Limb (tissue), 2 donors: ENCODE measurements at regions not wholly inside any gene's neighbourhood (a gene's known extent, or its start where the extent isn't known, plus 50 kb on each side); places are given as distances from the start of the nearest gene placed in this dataset.

ENCODE experiments used
- DNase-seq, 2 donors: peaks; one replicate each; pipeline ENCODE4 v3.0.0-alpha.2; 2016; ENCODE audit errors: extremely low spot score in 2 of 2

DNA sequence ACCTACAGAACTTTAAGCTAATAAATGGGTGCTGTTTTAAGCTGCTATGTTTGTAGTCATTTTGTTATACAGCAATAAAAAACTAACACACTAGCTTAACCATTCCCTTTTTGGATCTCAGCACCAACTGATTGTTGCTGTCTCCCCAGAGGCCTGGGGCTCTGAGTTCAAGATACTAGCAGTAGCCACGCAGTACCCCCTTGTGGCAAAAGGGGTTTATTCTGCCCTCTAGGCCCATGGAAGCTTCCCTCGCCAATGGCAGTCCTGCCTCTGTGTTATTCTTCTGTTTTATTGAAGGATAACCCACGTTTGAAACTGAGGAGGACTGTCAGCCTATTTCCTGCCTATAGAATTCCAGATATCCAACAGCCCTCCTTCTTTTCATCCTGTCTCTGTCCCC, 455.3 kb upstream of the ATP2B1 start:
- DNase-seq, result no peak

DNA sequence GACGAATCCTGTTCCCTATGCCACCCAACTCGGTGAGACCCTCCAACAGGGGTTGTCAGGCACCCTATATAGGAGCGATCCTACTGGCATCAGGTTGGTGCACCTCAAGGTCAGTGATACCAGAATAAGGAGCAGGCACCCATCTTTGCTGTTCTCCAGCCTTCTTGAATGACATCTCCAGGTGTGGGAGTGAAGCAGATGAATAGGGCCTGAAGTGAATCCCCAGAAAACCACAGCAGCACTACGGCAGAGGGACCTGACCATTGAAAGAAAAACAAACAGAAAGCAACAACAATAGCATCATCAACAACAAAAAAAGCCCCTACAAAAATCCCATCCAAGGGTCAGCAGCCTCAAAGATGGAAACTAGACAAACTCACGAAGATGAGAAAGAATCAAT, 445.2 kb upstream of the ATP2B1 start:
- DNase-seq, result no peak

DNA sequence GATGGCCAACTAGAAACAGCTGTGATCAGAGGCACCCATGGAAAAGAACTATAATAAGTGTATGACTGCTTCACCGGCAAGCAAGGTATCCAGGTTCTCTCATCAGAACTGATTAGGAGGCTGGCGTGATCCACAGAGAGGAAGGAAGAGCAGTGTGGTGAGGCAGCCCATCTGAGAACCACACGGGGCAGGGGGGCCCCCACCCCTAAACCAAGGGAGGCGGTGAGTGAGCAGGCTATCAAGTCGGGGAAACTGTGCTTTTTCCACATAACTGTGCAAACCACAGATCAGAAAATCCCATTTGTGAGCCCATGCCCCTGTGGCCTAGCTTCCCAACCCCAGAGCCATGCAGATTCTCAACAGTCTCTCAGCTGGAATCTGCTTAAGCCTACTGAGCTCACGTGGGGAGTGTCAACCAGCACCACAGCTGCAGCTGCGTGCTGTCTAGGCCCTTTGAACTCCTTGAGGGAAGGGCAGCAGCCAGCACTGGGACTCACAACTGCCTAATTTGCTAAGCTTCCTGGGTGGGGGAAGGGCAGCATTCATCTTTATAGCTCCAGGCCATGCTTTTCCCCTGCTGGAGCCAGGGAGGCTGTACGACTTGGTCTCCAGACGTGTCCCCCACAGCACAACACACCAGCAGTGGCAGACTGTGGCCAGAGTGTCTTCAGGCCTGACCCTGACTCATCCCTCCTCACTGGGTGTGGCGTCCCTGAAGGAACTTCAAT, 444.4 kb upstream of the ATP2B1 start:
- DNase-seq, result no peak

DNA sequence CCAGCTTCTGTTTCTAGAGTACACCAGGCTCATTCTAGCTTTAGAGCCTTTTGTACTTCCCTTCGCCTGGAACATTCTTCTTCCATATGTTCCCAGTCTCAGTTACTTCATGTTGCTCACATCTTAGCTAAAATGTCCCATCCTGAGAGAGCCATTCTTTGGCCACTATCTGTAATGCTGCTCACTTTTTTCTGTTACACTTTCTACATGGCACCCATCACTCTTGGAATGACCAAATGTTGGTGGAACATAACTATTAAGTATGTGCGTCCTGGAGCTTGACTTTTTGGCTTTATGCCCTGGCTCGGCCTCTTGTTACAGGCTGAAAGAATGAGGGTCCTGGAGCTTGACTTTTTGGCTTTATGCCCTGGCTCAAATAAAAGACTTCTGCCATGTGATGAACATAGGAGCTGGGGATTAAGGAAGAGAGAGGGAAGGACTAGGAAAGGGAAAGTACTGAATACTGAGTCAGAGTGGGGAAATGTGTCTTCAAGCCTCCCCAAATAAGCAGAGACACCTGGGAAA, 442.9 kb upstream of the ATP2B1 start:
- DNase-seq, result no peak

DNA sequence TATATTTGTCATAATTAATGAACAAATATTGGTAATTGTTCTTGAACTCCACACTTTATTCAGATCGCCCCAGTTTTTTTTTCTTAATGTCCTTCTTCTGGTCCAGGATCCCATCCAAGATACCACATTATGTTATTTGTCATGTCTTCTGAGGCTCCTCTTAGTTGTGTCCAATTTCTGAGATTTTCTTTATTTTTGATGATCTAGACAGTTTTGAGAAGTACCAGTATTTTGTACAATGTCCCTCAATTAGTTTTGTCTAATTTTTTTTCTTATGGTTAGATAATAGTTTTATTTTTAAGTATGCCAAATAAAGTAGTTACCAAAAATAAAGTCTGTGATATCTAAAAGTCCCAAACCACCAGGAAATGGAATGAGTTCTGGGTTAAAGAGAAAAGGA, 440.8 kb upstream of the ATP2B1 start:
- DNase-seq, result no peak

DNA sequence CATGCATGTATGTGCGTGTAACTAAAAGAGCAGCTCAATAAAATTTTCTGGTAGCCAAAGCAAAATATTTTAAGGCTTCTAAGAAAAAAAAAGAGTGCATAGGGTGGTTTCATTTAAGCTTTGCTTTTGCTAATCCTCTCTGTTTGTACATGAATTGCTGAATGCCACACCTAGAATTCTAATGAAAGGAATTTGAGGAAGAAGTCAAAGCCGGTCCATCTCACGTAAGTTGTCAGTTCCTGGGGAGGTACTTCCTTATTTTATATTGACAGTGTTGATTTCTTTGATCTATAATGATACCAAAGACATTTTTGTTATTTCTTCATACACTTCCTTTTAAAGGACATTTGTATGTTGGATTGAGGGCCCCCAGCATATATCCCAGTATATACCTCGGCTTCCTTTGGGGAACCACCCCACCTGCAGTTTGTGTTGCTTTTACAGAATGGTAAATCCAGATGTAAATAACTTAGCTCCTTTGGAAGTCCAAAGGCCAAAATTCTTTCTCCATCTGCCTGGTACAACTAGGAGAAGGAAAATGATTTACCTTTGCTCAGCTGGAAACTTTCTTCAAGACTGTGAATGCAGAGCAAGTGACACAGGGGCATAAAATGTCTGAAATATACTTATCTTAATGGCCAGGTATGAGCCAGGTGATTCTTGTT, 420.9 kb upstream of the ATP2B1 start:
- DNase-seq, result no peak

DNA sequence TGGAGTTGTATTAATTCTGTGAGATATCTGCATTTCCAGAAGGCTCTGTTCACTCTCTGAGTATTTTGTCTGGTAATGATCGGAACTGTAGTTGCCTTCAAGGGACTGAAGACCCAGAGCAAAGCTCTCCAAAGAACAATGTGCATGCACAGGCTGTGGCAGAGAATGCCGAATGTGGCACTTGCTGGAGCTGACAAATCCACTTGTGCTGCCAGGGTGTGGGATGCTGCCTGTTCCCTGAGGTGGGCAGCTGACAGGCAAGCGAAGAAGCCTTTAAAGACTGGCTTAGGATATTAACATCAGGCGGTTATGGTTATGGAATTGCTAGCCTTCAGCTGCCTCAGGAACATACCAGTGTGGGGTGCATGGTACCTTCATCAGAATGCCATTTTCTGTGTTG, 419.9 kb upstream of the ATP2B1 start:
- DNase-seq, result no peak

DNA sequence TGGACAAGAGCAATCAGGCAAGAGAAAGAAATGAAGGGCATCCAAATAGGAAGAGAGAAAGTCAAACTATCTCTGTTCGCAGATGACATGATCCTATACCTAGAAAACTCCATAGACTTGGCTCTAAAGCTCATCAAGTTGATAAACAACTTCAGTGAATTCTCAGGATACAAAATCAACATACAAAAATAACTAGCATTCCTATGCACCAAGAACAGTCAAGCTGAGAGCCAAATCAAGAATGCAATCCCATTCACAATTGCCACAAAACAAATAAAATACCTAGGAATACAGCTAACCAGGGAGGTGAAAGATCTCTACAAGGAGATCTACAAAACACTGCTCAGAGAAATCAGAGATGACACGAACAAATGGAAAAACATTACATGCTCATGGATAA, 417.5 kb upstream of the ATP2B1 start:
- no peak for DNase-seq

DNA sequence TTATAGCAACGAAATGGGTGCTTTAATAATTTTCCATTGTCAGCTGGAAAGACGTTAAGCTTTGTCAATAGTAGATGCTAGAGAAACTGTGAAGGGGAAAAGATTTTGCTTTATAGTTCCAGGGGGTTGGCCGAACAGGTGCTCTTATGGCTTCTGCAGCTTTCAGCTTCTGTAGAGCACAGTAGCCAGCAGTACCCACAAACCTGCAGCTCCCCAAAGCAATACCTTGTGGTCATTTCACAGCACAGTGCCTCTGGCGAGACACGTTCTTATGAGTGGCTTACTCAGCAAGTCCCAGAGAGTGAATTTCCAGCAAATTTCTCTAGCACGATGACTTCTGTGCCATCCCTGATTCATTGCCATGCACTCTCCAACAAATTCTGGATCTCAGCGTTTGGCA, 416.3 kb upstream of the ATP2B1 start:
- DNase-seq, result no peak

DNA sequence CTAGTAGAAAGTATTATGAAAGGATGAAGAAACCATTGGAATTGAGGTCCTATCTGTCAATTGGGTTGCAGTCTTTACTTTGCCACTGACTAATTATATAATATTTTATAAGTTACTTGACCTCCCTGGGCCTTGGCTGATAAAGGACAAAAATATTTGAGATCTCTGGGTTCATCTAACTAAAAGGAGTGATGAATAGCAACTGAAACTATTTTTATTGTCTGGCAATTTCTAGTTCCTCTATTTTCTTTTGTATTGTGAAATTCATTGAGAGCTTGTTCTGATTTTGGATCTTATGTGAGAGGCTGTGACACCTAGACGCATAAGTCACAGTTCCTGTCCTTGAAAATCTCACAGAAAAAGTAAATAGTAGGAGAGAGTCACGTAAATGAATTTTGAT, 415.7 kb upstream of the ATP2B1 start:
- no peak for DNase-seq

DNA sequence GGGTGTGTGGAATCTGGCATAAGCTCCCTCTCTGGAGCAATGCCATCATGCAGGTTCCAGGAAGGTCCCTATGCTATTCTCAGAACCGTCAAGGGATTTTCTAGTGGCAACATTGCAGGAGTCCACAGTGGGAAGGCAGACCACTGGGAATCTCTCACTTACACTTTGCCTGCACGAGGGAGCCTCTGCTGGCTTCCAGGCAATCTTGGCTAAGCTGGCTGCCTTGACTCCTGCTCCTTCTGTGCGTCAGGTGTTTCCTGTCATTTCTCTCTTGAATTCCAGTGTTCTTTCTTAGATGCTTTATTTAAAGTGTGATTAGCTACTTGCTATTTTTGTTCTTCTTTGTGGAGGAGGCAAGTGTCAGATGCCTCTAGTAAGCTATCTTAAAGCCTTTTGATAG, 414.0 kb upstream of the ATP2B1 start:
- no peak for DNase-seq

DNA sequence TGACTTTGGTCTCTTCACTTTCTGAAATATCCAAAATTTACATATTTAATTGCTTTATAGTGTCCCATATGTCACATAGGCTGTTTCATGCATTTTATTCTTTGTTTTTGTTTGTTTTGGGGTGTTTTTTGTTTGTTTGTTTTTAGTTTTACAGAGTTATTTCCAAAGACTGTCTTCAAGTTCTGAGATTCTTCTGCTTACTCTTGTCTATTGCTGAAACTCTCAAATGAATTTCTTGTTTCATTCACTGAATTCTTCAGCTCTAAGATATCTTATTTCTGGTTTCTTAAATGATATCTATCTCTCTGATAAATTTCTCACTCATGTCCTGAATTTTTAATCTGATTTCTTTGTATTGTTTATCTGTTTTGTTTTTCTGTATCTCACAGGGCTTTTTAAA, 412.0 kb upstream of the ATP2B1 start:
- DNase-seq, result no peak

DNA sequence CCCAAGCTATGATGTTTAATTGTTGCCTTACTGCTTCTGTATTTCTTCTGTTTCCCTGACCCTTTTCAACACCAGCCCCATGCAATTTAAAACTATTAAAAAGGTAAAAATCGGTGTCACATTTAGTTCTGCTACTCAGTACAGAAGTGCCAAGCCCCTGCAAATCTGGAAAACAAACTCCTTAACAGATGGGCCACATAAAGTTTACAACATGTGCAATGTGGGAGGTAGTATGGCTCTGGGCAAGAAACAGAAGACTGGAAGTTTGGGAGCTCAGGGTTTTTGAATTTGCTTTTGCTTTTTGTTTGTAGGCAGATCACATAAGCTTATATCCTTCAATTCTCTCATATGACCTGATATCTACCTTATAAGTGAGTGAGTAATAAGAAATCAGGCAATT, 404.0 kb upstream of the ATP2B1 start:
- no peak for DNase-seq

DNA sequence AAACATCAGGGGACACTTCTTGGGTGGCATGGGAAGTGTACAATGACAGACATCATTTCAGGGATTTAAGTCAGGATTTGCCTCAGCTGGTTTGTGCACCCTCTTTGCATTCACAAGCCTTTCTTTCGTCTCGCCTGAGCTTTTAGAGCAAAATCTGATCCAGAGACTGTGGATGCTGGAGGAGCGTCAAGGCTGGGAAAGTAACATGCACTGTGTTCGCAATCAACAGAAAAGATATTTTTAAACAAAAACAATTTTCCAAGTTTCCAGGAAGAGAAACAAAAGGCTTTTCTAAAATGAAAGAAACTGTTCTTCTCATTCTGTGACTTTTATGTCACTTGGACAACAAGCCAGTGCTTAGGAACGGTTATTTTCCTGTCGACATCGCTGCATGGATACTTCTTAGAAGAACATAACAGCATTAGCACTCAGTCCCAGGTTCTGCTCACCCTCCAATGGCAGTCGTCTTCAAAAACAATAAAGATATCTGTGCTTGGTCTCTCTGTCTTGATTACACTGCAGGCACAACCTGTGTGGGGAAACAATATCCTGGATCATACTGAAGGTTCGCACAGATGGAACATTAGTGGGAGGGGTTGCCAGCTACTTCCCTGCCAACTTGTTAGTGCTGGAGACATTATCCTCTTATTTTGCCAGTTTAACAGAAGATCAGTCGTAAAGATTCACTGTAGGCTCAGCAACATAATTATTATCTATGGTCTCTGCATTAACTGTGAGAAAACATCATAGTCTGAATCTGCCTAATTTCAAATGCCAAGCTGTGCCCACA, 403.3 kb upstream of the ATP2B1 start:
- DNase-seq, result no peak

DNA sequence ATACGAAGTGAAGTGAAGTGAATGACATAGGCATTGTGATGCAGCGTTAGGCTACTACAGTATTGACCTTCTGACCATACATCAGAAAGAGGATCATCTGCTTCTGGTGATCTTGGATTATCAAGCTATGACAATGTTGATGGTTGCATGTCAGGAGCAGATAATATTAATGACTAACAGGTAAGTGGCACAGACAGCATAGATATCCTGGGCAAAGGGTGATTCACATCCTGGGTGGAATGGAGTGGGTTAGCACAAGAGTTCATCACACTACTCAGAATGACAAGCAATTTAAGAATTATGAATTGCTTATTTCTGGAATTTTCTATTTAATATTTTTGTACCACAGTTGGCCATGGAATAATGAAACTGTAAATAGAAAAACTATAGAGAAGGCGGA, 397.9 kb upstream of the ATP2B1 start:
- DNase-seq, result no peak

DNA sequence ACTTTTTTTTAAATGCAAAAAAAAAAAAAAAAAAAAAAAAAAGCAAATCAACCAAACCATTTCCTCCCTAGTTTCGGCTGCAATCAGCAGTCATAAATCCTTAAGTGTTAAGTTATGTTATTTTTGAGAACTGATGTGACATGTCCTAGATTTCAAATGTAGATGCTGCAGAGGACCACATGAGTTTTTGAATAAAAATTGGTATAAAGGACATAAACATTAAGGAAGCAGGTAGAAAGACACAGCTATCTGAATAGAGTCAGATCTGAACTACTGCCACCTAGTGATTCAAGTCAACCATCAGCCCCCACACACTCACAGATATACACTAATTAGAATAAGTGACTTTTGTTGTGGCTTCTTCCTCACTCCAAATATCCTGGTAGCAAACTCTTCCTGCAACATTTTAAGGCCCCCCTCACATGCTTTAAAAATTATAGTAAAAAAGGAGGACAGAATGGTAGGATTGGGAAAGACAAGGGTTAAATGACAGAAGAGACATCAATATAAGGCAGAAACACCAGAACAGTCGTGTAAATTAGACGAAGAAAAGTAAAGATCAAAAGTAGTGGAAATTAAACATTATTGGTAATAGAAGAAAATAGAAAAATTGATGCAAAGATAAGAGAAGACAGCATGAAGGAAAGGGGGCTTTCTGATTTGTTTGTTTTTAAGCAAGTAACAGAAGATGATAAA, 394.5 kb upstream of the ATP2B1 start:
- DNase-seq, result no peak

DNA sequence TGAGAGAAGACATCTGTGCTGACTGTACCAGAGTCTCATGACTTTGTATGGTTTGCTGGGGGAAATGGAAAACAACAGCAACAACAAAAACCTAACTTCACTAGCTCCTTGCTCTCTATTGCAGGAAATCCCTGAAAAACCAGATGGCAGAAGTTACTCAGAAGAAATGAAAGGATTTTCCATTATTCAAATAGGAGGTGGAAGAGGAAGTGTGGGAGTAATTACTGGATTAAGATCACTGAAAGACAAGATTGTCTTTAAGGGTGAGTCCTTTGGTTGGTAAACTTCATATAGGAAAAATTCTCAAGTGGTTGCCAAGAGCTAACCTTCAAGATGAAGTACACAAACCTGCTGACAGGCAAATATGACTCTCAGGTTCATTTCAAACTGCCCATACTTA, 391.9 kb upstream of the ATP2B1 start:
- DNase-seq, result no peak

DNA sequence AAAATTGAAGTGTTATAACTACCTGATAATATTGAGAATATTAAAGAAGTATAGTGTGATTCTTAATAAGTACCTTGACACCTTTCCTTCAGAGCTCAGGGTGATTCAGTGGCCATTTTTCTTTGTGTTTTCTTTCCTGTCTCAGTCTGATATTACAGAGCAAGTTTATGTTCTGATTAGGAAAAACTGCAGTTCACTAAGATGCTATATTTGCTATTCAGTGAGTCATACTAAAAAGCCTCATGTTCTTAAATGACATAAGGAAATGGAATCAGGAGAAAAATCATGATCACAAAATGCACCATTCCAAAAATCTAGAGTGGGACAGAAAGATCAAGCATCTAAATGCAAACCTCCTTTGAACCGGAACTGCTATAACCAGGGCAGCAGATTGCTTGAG, 390.6 kb upstream of the ATP2B1 start:
- DNase-seq, result no peak

DNA sequence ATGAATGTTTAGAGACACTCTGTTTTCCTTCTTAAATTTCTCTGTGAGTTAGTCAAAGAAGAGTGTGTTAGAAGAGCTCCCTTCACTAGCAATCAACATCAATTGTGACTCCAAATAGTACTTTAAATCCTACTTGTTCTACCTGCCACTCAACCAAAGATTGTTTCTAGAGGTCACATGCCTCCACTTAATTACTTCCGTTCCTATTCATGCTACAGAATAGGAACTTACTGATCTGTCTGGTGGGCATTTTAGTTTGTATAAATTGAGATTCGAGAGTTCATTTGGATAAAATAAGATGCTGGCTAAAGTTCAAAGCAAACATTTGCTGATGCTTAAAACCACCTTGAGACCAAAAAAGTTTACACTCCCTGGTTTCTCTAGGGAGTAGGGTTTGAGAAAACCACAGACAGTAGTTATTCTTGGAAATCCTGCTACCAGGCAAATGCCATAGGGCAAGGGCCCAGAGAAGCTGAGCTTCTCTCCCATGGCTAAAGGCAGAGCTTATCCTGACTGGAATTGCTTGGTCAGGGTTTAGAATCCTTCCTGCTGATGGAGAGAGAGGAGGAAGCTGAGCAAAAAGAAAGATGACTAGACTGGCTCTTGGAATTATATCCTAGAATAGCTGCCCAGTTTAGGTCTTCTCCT, 389.6 kb upstream of the ATP2B1 start:
- DNase-seq, result no peak

DNA sequence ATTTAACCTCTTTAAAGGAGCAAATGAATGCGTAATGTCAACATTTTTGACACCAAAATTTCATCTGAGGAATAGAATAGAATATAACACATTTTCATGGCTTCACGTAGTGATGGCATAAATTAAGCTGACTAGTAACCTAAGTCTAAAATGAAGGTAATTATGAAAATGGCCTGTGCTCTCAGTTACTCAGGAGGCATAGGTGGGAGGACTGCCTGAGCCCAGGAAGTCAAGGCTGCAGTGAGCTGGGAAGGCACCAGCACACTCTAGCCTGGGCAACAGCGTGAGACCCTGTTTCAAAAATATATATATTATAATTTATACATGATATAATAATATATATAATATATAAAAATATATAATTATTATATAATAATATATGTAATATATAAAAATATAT, 383.2 kb upstream of the ATP2B1 start:
- DNase-seq, result no peak

DNA sequence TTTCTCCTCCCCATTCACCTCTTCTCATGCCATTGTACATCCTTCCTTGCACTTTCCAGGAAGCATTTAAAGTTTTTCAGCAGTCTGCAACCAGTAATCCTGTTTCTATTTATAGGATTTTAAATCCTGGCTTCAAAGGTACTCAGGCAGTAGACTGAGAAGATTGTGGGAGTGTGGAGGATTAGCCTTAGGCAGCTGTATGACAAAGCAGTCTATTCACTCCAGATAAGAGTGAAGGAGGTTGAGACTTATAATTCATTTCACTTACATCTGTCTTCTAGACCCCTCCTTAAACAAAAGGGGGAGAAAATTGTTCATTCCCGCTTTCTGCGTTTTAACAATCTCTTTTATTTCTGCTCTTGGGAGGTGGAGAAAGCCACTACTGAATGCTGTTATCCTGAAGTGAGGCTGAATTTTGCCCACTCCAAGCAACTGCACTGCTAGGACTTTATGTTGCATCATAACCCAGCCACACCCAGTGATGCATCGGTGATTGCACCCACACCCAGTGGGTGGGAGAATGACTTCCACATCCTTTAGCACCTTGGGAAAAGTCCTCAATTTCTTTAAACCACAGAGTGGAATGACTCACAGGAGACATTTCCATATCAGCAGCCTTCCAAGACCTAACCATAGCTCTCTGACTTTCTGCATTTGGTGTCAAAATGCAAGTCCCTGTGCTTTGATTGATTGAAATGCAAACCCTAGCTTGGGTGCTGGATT, 382.5 kb upstream of the ATP2B1 start:
- no peak for DNase-seq
